Central memory CD8-positive, alpha-beta T cell (primary cell): ENCODE measurements at regions not wholly inside any gene's neighbourhood (a gene's known extent, or its start where the extent isn't known, plus 50 kb on each side); places are given as distances from the start of the nearest gene placed in this dataset.
"Not testable (repeated sequence)": the region's sequence is repeated elsewhere in the genome, so short reads cannot be mapped to it uniquely, and the experiment has no call there.

Source experiments
- ATAC-seq: fragments of 150-1000 bp; cut with Tn5 transposase; replicated peaks from 2 replicates; pipeline ENCODE4 v1.10.0; 2022; ENCODE audit warnings: mild to moderate bottlenecking, moderate FRiP score, moderate number of reproducible peaks; ENCODE audit not compliant: poor library complexity, severe bottlenecking; ENCODE audit errors: extremely low read depth
- DNase-seq, 2 donors: peaks; one replicate each; pipeline ENCODE4 v3.0.0; 2021; ENCODE audit warnings: low spot score in 2 of 2
- H3K27ac Mint-ChIP-seq: one replicate; pipeline ENCODE4 v1.8.0; 2022; ENCODE audit warnings: low read depth, mild to moderate bottlenecking, moderate library complexity, mixed read lengths
- H3K27me3 Mint-ChIP-seq: one replicate; pipeline ENCODE4 v1.8.0; 2022; ENCODE audit warnings: mixed read lengths
- H3K36me3 Mint-ChIP-seq: one replicate; pipeline ENCODE4 v1.8.0; 2022; ENCODE audit warnings: mild to moderate bottlenecking, moderate library complexity, mixed read lengths; ENCODE audit not compliant: insufficient read depth
- H3K4me1 Mint-ChIP-seq: one replicate; pipeline ENCODE4 v1.8.0; 2022; ENCODE audit warnings: mixed read lengths
- H3K4me3 Mint-ChIP-seq: one replicate; pipeline ENCODE4 v1.8.0; 2022; ENCODE audit warnings: mild to moderate bottlenecking, moderate library complexity, mixed read lengths
- H3K9me3 Mint-ChIP-seq: one replicate; pipeline ENCODE4 v1.8.0; 2022; ENCODE audit warnings: mixed read lengths

DNA sequence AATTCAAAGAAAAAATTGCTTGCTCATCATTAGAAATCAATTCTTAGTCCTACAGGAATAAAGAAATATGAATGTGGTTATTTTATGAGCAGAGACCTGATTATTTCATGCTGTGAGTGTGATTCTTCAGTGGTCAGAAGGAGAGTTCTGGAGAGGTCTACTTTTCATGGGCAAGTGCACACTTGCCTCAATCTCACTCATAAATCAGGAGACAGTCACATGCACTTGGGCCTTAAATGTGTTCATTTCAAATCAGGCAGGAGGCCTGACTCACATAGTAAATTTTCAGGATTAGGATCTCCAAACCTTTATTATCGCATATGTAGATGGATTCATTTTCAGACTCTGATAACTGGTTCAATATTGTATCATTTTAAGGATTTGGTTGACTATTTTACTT lies 323.2 kb upstream of the CCNH start:
- Mint-ChIP-seq H3K9me3 (no peaks in the 10 kb centered on the region), H3K36me3 (no peaks in the 10 kb centered on the region), H3K27me3 (no peaks in the 10 kb centered on the region), H3K4me3 (no peak overlapping the region), H3K4me1 (no peaks in the 10 kb centered on the region), H3K27ac (no peak overlapping the region)
- ATAC-seq (no peak), DNase-seq (no peak)

DNA sequence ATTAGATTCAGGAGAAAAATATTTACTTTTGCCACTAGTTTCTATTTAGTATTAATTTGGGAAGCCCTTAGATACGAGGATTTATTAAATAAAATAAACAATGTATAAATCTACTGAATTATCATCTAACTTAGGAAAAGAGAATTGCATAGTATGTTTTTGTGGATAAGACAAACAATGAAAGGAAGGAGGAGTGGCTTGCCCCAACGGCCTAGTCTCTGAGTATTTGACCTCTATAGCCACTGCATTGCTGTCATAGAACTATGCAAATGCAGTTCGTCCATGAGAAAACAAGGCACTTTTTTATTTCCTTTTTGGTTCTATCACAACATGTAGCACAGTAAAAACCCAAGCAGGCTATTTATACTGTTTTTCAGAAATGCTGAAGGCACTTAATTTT lies 321.2 kb upstream of the CCNH start:
- H3K27ac Mint-ChIP-seq = no peak overlapping the region
- H3K4me3 Mint-ChIP-seq = no peak overlapping the region
- no peaks in the 10 kb centered on the region for H3K27me3 Mint-ChIP-seq
- ATAC-seq (no peak), DNase-seq (no peak)
- no peaks in the 10 kb centered on the region for H3K9me3 Mint-ChIP-seq
- no peaks in the 10 kb centered on the region for H3K4me1 Mint-ChIP-seq
- no peaks in the 10 kb centered on the region for H3K36me3 Mint-ChIP-seq

DNA sequence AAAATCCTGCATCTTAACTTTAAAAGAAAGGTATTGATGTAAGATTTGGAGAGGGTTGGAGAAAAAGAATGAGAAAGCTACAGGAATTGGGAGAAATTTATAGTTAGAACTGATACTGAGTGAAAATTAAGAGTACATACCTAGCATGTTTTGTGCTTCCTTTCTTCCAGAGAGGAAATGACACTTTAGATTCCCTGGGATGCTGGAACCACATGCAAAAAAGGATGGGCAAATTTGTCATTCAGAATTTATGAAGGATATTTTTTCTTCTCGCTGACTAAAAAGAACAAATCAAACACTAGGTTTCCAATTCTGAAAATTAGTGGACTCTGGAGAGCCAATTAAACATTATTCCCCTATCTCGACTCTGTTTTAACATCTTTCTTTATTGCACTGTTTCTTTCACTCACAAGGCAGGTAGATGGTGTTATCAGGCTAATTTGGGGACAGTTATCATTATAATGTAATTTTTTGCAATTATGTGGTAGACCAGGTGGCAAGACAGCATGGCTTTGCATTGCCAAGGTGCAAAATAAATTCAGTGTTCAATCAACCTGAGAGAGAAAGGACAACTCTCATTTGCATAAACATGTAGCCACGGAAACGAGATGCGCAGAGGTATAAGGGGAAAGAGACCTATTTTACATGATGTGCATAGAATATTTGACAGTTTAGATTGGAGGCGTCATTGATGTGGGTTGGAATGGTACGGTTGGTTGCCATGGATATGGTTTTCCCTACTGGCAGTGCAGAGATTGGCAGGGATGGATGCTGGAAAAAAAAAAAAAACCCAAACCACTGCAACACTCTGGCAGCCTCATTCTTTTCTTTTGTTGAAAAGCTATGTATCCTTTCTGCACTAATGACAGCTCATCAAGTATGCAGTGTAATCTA lies 320.4 kb upstream of the CCNH start:
- DNase-seq (no peak), ATAC-seq (no peak)
- H3K4me3 Mint-ChIP-seq = no peak overlapping the region
- H3K9me3 Mint-ChIP-seq = no peaks in the 10 kb centered on the region
- H3K4me1 Mint-ChIP-seq = no peaks in the 10 kb centered on the region
- H3K36me3 Mint-ChIP-seq = no peaks in the 10 kb centered on the region
- H3K27ac Mint-ChIP-seq = no peak overlapping the region
- no peaks in the 10 kb centered on the region for H3K27me3 Mint-ChIP-seq

- H3K27ac Mint-ChIP-seq = no peak overlapping the region
- H3K4me3 Mint-ChIP-seq = no peak overlapping the region
- no peaks in the 10 kb centered on the region for H3K4me1 Mint-ChIP-seq
- no peaks in the 10 kb centered on the region for H3K27me3 Mint-ChIP-seq
- no peak for ATAC-seq
- DNase-seq = no peak
- no peaks in the 10 kb centered on the region for H3K36me3 Mint-ChIP-seq
- H3K9me3 Mint-ChIP-seq = no peaks in the 10 kb centered on the region
Observed at GRCh38 chr5:87729781-87730180, 317.1 kb upstream of the CCNH start.

DNA sequence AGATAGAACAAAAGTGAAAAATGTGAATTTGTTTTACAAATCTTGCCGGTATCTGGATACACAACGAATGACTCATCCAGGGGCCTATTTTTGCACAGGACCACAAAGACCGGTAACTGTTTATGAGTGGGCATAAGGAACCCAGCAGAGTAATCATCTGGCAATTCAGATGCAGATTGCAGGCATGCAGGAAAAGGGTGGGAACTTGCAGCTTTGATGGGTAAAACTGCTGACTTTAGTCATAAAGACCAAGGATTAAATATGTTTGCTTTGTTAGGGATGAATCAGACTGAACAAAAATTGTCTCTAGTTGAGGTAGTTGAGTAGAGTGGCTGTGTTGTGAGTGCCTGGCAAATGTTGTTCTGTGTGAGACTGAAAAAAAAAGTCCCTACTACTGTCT lies 309.6 kb upstream of the CCNH start:
- Mint-ChIP-seq H3K27ac (no peak overlapping the region), H3K27me3 (no peaks in the 10 kb centered on the region), H3K4me1 (no peaks in the 10 kb centered on the region), H3K36me3 (peaks cover 1% of the 10 kb centered on the region), H3K4me3 (no peak overlapping the region), H3K9me3 (no peaks in the 10 kb centered on the region)
- ATAC-seq (no peak), DNase-seq (no peak)

DNA sequence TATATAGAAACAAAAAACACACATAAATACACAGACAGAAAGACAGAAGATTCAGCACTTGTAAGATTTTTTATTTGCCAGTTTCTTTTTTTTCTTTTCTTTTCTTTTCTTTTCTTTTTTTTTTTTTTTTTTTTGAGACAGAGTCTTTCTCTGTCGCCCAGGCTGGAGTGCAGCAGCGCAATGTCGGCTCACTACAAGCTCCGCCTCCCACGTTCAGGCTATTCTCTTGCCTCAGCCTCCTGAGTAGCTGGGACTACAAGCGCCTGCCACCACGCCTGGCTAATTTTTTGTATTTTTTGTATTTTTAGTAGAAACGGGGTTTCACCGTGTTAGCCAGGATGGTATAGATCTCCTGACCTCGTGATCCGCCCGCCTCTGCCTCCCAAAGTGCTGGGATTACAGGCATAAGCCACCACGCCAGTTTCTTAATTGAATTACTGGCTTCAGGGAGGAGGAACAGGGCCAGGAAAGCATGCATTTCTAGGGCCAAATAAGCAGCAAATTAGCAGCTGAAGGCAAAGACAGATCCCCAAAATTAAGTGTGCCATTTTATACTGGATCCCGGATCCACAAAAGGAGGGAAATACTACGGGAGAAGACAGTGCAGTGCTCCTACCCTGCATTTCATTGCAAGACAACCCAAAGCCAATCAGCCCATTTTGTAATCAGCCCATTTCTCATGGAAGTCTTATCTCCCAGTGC lies 305.6 kb upstream of the CCNH start:
- H3K27ac Mint-ChIP-seq, H3K4me1 Mint-ChIP-seq, H3K4me3 Mint-ChIP-seq, DNase-seq, H3K36me3 Mint-ChIP-seq, ATAC-seq, H3K27me3 Mint-ChIP-seq, H3K9me3 Mint-ChIP-seq: not testable (repeated sequence)

GRCh38 chr5:87717761-87718160 lies 305.0 kb upstream of the CCNH start:
- no peak for ATAC-seq

GRCh38 chr5:87705876-87706275 lies 293.1 kb upstream of the CCNH start:
- Mint-ChIP-seq H3K4me1 (no peaks in the 10 kb centered on the region), H3K27ac (no peak overlapping the region), H3K27me3 (no peaks in the 10 kb centered on the region), H3K9me3 (peaks cover 10% of the 10 kb centered on the region), H3K4me3 (no peak overlapping the region), H3K36me3 (no peaks in the 10 kb centered on the region)
- no peak for ATAC-seq
- no peak for DNase-seq

More at GRCh38 chr5:87717761-87718160, 305.0 kb upstream of the CCNH start:
- Mint-ChIP-seq H3K36me3 (peaks cover 1% of the 10 kb centered on the region), H3K4me3 (no peak overlapping the region), H3K27ac (no peak overlapping the region), H3K4me1 (no peaks in the 10 kb centered on the region), H3K27me3 (peaks cover 10% of the 10 kb centered on the region), H3K9me3 (no peaks in the 10 kb centered on the region)
- DNase-seq = no peak

GRCh38 chr5:87686975-87687374 lies 274.2 kb upstream of the CCNH start:
- Mint-ChIP-seq H3K27me3 (no peaks in the 10 kb centered on the region), H3K27ac (no peak overlapping the region), H3K9me3 (no peaks in the 10 kb centered on the region), H3K4me3 (no peak overlapping the region), H3K36me3 (no peaks in the 10 kb centered on the region), H3K4me1 (no peaks in the 10 kb centered on the region)
- DNase-seq = no peak
- no peak for ATAC-seq

- Mint-ChIP-seq H3K27ac (no peak overlapping the region), H3K27me3 (no peaks in the 10 kb centered on the region), H3K4me1 (no peaks in the 10 kb centered on the region), H3K36me3 (no peaks in the 10 kb centered on the region), H3K9me3 (no peaks in the 10 kb centered on the region), H3K4me3 (no peak overlapping the region)
- ATAC-seq (no peak), DNase-seq (no peak)
Observed at GRCh38 chr5:87686018-87686417, 273.3 kb upstream of the CCNH start.

GRCh38 chr5:87674235-87674634 lies 261.5 kb upstream of the CCNH start:
- no peaks in the 10 kb centered on the region for H3K27me3 Mint-ChIP-seq
- ATAC-seq (no peak), DNase-seq (no peak)
- no peaks in the 10 kb centered on the region for H3K36me3 Mint-ChIP-seq
- no peaks in the 10 kb centered on the region for H3K9me3 Mint-ChIP-seq
- H3K4me3 Mint-ChIP-seq = no peak overlapping the region
- no peaks in the 10 kb centered on the region for H3K4me1 Mint-ChIP-seq
- H3K27ac Mint-ChIP-seq = no peak overlapping the region

GRCh38 chr5:87671146-87671545 lies 258.4 kb upstream of the CCNH start:
- Mint-ChIP-seq H3K27me3 (no peaks in the 10 kb centered on the region), H3K36me3 (no peaks in the 10 kb centered on the region), H3K4me1 (no peaks in the 10 kb centered on the region), H3K27ac (no peak overlapping the region), H3K4me3 (no peak overlapping the region), H3K9me3 (no peaks in the 10 kb centered on the region)
- no peak for DNase-seq
- ATAC-seq = no peak

DNA sequence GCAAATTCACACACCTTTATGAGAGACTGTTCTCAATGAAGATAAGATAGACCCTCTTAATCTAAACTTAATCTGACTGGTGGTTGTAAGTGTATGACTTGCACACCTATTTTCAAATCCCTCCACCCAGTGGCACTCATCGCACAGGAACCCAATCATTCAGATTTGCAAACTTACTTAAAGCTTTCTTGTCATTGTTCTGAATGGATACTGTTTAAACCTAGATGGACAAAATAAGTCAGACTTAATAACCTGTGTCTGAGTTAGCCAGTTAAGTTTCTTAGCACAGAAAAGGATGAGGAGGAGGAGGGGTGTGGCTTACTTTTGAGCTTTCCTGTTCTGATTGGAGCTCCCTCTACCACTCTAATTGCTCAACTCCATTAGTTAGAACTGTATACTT lies 252.4 kb upstream of the CCNH start:
- no peak overlapping the region for H3K27ac Mint-ChIP-seq
- ATAC-seq (no peak), DNase-seq (no peak)
- H3K4me3 Mint-ChIP-seq = no peak overlapping the region
- H3K27me3 Mint-ChIP-seq = no peaks in the 10 kb centered on the region
- H3K4me1 Mint-ChIP-seq = no peaks in the 10 kb centered on the region
- H3K9me3 Mint-ChIP-seq = no peaks in the 10 kb centered on the region
- no peaks in the 10 kb centered on the region for H3K36me3 Mint-ChIP-seq
